HEK293T (cell line): ENCODE measurements at regions not wholly inside any gene's neighbourhood (a gene's known extent, or its start where the extent isn't known, plus 50 kb on each side); places are given as distances from the start of the nearest gene placed in this dataset.

Experiments
- CTCF ChIA-PET: fragments of 350-600 bp; formaldehyde crosslinking; extraction: SDS; loops from one replicate; lab custom pipeline; 2021; ENCODE audit warnings: antibody characterized with exemption, inconsistent platforms; lab: Yijun Ruan, JAX
- POLR2A ChIA-PET: fragments of 350-600 bp; formaldehyde crosslinking; extraction: SDS; loops from one replicate; lab custom pipeline; 2020; ENCODE audit warnings: antibody characterized with exemption, inconsistent platforms; lab: Yijun Ruan, JAX
- DNase-seq: peaks from one replicate; pipeline ENCODE4 v3.0.0; 2012; ENCODE audit warnings: mixed read lengths; ENCODE audit errors: extremely low spot score
- ARNT ChIP-seq: fragments of 450-650 bp; IDR thresholded peaks from 2 replicates; pipeline ENCODE4 v1.6.1; 2017; ENCODE audit warnings: mild to moderate bottlenecking
- BHLHE40 ChIP-seq: fragments of 450-650 bp; IDR thresholded peaks from 2 replicates; pipeline ENCODE4 v1.6.1; 2016; ENCODE audit warnings: mild to moderate bottlenecking, moderate library complexity, borderline replicate concordance
- CTBP1 ChIP-seq: fragments of 450-650 bp; IDR thresholded peaks from 2 replicates; pipeline ENCODE4 v1.6.1; 2016; ENCODE audit warnings: borderline replicate concordance
- ELF4 ChIP-seq: fragments of 450-650 bp; IDR thresholded peaks from 2 replicates; pipeline ENCODE4 v1.6.1; 2017; ENCODE audit warnings: antibody characterized with exemption
- FOXA1 ChIP-seq: fragments of 450-650 bp; IDR thresholded peaks from 2 replicates; pipeline ENCODE4 v1.6.1; 2016; ENCODE audit warnings: mild to moderate bottlenecking
- FOXK2 ChIP-seq: fragments of 450-650 bp; IDR thresholded peaks from 2 replicates; pipeline ENCODE4 v1.6.1; 2016; ENCODE audit warnings: mild to moderate bottlenecking
- FOXM1 ChIP-seq: fragments of 450-650 bp; IDR thresholded peaks from 2 replicates; pipeline ENCODE4 v1.6.1; 2017; ENCODE audit warnings: mild to moderate bottlenecking, borderline replicate concordance
- HDGF ChIP-seq: fragments of 450-650 bp; IDR thresholded peaks from 2 replicates; pipeline ENCODE4 v1.6.1; 2017; ENCODE audit warnings: antibody characterized with exemption, borderline replicate concordance
- L3MBTL2 ChIP-seq: fragments of 450-650 bp; conservative IDR thresholded peaks from 2 replicates; pipeline ENCODE4 v1.6.1; 2016; ENCODE audit warnings: mild to moderate bottlenecking
- LEF1 ChIP-seq: fragments of 450-650 bp; IDR thresholded peaks from 2 replicates; pipeline ENCODE4 v1.6.1; 2017; ENCODE audit warnings: mild to moderate bottlenecking, borderline replicate concordance
- NFRKB ChIP-seq: fragments of 450-650 bp; IDR thresholded peaks from 2 replicates; pipeline ENCODE4 v1.6.1; 2016; ENCODE audit warnings: mild to moderate bottlenecking, moderate library complexity
- PKNOX1 ChIP-seq: fragments of 450-650 bp; IDR thresholded peaks from 2 replicates; pipeline ENCODE4 v1.6.1; 2016
- SP1 ChIP-seq: fragments of 450-650 bp; IDR thresholded peaks from 2 replicates; pipeline ENCODE4 v1.6.1; 2017
- SUZ12 ChIP-seq: fragments of 450-650 bp; IDR thresholded peaks from 2 replicates; pipeline ENCODE4 v1.6.1; 2016; ENCODE audit warnings: mild to moderate bottlenecking
- TARDBP ChIP-seq: fragments of 450-650 bp; IDR thresholded peaks from 2 replicates; pipeline ENCODE4 v1.6.1; 2016
- ZNF384 ChIP-seq: fragments of 450-650 bp; IDR thresholded peaks from 2 replicates; pipeline ENCODE4 v1.6.1; 2016

- TF ChIP-seq ARNT (no peak), SUZ12 (no peak), HDGF (no peak), ZNF384 (no peak)
- CTCF ChIA-PET: no interaction called here
- POLR2A ChIA-PET: interaction anchor here (0.7 kb wide), 1 partner anchor 158 kb away, joined by 3 read pairs; the partner anchor contains the start of gene NR2F2
- no peak for DNase-seq
Observed at GRCh38 chr15:96171853-96172296, 158.6 kb upstream of the NR2F2 start.

GRCh38 chr15:96172417-96172816, 158.1 kb upstream of the NR2F2 start:
- CTCF ChIA-PET: no interaction called here
- POLR2A ChIA-PET: interaction anchor here (0.7 kb wide), 1 partner anchor 158 kb away, joined by 3 read pairs; the partner anchor contains the start of gene NR2F2
- TF ChIP-seq PKNOX1 (no peak), HDGF (no peak), FOXM1 (no peak), SUZ12 (no peak), SP1 (no peak), CTBP1 (no peak), FOXA1 (no peak), NFRKB (no peak), ELF4 (no peak), LEF1 (no peak), ZNF384 (no peak), TARDBP (no peak), BHLHE40 (no peak), FOXK2 (no peak), L3MBTL2 (no peak)
- DNase-seq: no peak

- TF ChIP-seq LEF1 (no peak), FOXK2 (no peak), PKNOX1 (no peak), FOXM1 (no peak), FOXA1 (no peak), SP1 (no peak), SUZ12 (no peak), TARDBP (no peak), ELF4 (no peak), BHLHE40 (no peak), ZNF384 (no peak)
- DNase-seq: no peak
- ChIA-PET POLR2A (no interaction called here), CTCF (interaction anchor here (0.7 kb wide), 1 partner anchor 150 kb away, joined by 3 read pairs; no protein-coding TSS in a partner anchor)
Observed at GRCh38 chr15:96176831-96177230, 153.7 kb upstream of the NR2F2 start.

GRCh38 chr15:96177279-96177678, 153.2 kb upstream of the NR2F2 start:
- CTCF ChIA-PET: interaction anchor here (0.7 kb wide), 1 partner anchor 150 kb away, joined by 3 read pairs; no protein-coding TSS in a partner anchor
- no peak for TF ChIP-seq FOXK2
- TF ChIP-seq SUZ12: no peak
- TF ChIP-seq PKNOX1: no peak
- no peak for TF ChIP-seq LEF1
- no peak for TF ChIP-seq FOXA1
- no peak for TF ChIP-seq CTBP1
- no peak for TF ChIP-seq ZNF384
- no peak for TF ChIP-seq TARDBP
- no peak for TF ChIP-seq FOXM1
- no peak for TF ChIP-seq SP1
- TF ChIP-seq ELF4: no peak
- no peak for TF ChIP-seq L3MBTL2
- TF ChIP-seq HDGF: no peak
- POLR2A ChIA-PET: no interaction called here
- DNase-seq: no peak

- POLR2A ChIA-PET: interaction anchor here (0.7 kb wide), 1 partner anchor 438 kb away, joined by 3 read pairs; no protein-coding TSS in a partner anchor
- DNase-seq: no peak
- TF ChIP-seq ARNT (no peak), FOXK2 (no peak), LEF1 (no peak), HDGF (no peak), L3MBTL2 (no peak), FOXA1 (no peak), ELF4 (no peak), CTBP1 (no peak), ZNF384 (no peak), SP1 (no peak), TARDBP (no peak), NFRKB (no peak)
- CTCF ChIA-PET: interaction anchor here (1.0 kb wide), 1 partner anchor 147 kb away, joined by 3 read pairs; no protein-coding TSS in a partner anchor
Observed at GRCh38 chr15:96180087-96180748, 150.3 kb upstream of the NR2F2 start.

- ChIA-PET POLR2A (no interaction called here), CTCF (interaction anchor here (0.8 to 1.3 kb wide), 3 partner anchors 14 to 146 kb away, joined by 3 to 5 read pairs (median 3); no protein-coding TSS in a partner anchor)
Observed at GRCh38 chr15:96181217-96181616, 149.3 kb upstream of the NR2F2 start.

More at GRCh38 chr15:96181217-96181616, 149.3 kb upstream of the NR2F2 start:
- no peak for DNase-seq
- TF ChIP-seq SUZ12 (no peak), FOXK2 (no peak), FOXA1 (no peak), NFRKB (no peak), L3MBTL2 (no peak), ELF4 (no peak), HDGF (no peak), SP1 (no peak), CTBP1 (no peak)
